Right lobe of liver (tissue), 4 donors: ENCODE measurements at regions not wholly inside any gene's neighbourhood (a gene's known extent, or its start where the extent isn't known, plus 50 kb on each side); places are given as distances from the start of the nearest gene placed in this dataset.

Experiments used
- POLR2A ChIP-seq: fragments of 450-650 bp; IDR thresholded peaks from one replicate; pipeline ENCODE4 v1.6.1; 2017; ENCODE audit warnings: antibody characterized with exemption, mild to moderate bottlenecking
- TF ChIP-seq, protein P1 (sequence below), 4 donors: fragments of 200-600 bp in 3 of 4; fragments of 450-650 bp in 1 of 4; IDR thresholded peaks; one replicate each; pipeline versions ENCODE4 v1.5.1 to v1.8.0; 2016 to 2022; ENCODE audit warnings: antibody characterized with exemption in 4 of 4, mild to moderate bottlenecking in 2 of 4
- donor health status: DM: no; HTN: no; CAD: no.
- donor health status: DM: no; HTN: no; CAD: no.
- donor health status: DM: no; HTN: yes; CAD: no.

DNA sequence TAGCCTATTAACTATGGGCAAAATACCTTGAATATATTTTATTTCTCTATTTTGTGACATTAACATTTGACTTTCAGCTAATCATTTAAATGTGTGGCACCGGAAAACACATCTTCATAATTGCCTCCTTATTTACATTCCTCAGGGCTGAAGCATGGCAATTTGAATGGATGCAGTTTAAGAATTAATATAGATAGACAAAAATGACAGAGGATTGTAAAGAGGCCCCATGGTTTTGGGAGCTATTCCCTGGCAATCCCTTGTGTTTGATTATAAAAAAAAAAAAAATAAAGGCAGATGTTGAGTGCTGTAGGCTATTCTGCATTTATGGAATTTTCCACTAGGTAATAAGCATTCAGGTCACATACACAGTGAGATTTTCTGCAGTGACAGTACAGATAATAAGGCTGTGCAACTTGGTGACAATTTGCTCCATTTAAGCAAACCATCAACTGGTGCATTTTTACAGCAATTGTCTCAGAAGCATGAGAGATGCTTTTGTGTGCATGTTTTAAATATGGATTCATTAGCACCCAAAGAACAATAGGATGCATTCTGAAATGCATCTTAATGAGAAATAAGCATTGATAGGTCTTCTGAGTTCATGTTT, 123.2 kb upstream of the SLC38A4 start:
- TF ChIP-seq, protein P1, sequence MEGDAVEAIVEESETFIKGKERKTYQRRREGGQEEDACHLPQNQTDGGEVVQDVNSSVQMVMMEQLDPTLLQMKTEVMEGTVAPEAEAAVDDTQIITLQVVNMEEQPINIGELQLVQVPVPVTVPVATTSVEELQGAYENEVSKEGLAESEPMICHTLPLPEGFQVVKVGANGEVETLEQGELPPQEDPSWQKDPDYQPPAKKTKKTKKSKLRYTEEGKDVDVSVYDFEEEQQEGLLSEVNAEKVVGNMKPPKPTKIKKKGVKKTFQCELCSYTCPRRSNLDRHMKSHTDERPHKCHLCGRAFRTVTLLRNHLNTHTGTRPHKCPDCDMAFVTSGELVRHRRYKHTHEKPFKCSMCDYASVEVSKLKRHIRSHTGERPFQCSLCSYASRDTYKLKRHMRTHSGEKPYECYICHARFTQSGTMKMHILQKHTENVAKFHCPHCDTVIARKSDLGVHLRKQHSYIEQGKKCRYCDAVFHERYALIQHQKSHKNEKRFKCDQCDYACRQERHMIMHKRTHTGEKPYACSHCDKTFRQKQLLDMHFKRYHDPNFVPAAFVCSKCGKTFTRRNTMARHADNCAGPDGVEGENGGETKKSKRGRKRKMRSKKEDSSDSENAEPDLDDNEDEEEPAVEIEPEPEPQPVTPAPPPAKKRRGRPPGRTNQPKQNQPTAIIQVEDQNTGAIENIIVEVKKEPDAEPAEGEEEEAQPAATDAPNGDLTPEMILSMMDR (IDR thresholded peaks at IDR 0.05) = no peak
- TF ChIP-seq POLR2A = no peak
